ENCODE measurements at regions not wholly inside any gene's neighbourhood (a gene's known extent, or its start where the extent isn't known, plus 50 kb on each side); places are given as distances from the start of the nearest gene placed in this dataset.

DNA sequence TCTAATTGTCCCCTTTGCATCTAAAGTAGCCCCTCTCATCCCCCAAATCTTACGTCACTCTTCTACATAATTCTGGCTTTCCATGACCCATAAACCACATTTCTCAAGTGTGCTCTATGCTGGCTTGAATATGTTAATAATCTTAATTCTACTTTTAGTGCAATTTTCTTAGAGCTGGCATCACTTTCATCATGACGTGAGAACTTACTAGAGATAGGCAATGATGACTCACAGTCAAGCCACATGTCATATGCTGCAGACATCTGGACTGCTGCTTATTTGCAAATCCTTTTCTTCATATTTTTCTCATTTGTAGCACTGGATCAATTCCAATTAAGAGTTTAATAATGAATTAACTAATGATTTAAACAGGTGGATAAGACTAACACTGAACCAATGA lies 260.7 kb upstream of the PRKCQ start:
- no peak for DNase-seq
- no peak overlapping the region for H3K27ac ChIP-seq (ENCODE audit: insufficient read length, low read depth, low read length)
- no peak overlapping the region for H2BK120ac ChIP-seq (ENCODE audit: low read depth, low read length, poor library complexity, severe bottlenecking)
- no peak overlapping the region for H3K23ac ChIP-seq (ENCODE audit: insufficient read length, low read depth, low read length)
- no peak overlapping the region for H2AFZ ChIP-seq (ENCODE audit: low read length)
- H3K9me3 Mint-ChIP-seq, result peaks cover 26 to 27% of the 10 kb centered on the region in 2 experiments
- no peak overlapping the region; a peak in 1 of 7 replicates for H3K27ac Mint-ChIP-seq
- H4K20me1 ChIP-seq (ENCODE audit: control insufficient read depth, insufficient read depth, insufficient read length), result no peaks in the 10 kb centered on the region
- no peak overlapping the region for H3K4ac ChIP-seq (ENCODE audit: low read depth, low read length)
- H3K36me3 Mint-ChIP-seq (ENCODE audit: insufficient read depth in 1 of 3, low read depth in 3 of 3), result peaks cover 6 to 63% (median 29%) of the 10 kb centered on the region in 3 experiments
- H4K5ac ChIP-seq (ENCODE audit: insufficient read length, low read depth, low read length), result no peak overlapping the region
- H3K79me2 ChIP-seq (ENCODE audit: insufficient read depth, low read length), result no peaks in the 10 kb centered on the region
- 0 out of 2 replicates have a peak, but pooled peaks cover 2% of the 10 kb centered on the region for H3K4me1 ChIP-seq (ENCODE audit: insufficient read depth, low read length)
- no peaks in the 10 kb centered on the region for H3K79me1 ChIP-seq (ENCODE audit: insufficient read depth, low read depth, low read length, poor library complexity, severe bottlenecking)
- no peaks in the 10 kb centered on the region for H3K27me3 Mint-ChIP-seq (ENCODE audit: low read depth)
- no peak overlapping the region for H3T11ph ChIP-seq (ENCODE audit: low read length)
- no peak overlapping the region for H3K14ac ChIP-seq (ENCODE audit: insufficient read depth, low read length)
- H4K8ac ChIP-seq (replicated peaks; ENCODE audit: insufficient read length, low read depth, low read length), result no peak overlapping the region
- no peak overlapping the region for H3K4me2 ChIP-seq (ENCODE audit: insufficient read depth, insufficient read length, low read length)
- no CpG with 5 or more reads among the region's 2 CpGs for WGBS (ENCODE audit: extremely low coverage, insufficient read length, low lambda C conversion rate)
- no peak overlapping the region for H2BK5ac ChIP-seq (ENCODE audit: insufficient read length, low read length)
- no peak overlapping the region for H2BK12ac ChIP-seq (ENCODE audit: insufficient read length, low read depth, low read length)
- H4K91ac ChIP-seq (ENCODE audit: insufficient read length, low read depth, low read length), result no peak overlapping the region
- H3K27me3 ChIP-seq (ENCODE audit: insufficient read depth, low read length), result no peaks in the 10 kb centered on the region
- H3K4me1 Mint-ChIP-seq, result no peaks in the 10 kb centered on the region
- H2BK15ac ChIP-seq (ENCODE audit: low read depth, low read length), result no peak overlapping the region
- no peak for TF ChIP-seq CTCF (conservative IDR thresholded peaks at IDR 0.05)
- no peak overlapping the region for H3K9ac ChIP-seq (ENCODE audit: extremely low read depth, insufficient read length, low read length)
- no peak overlapping the region for H2AK5ac ChIP-seq (ENCODE audit: insufficient read length, low read length)
- H3K9me3 ChIP-seq (ENCODE audit: control insufficient read depth, low read depth, low read length), result peaks cover 16% of the 10 kb centered on the region
- H2BK20ac ChIP-seq (ENCODE audit: low read depth, low read length, poor library complexity, severe bottlenecking), result no peak overlapping the region
- peaks cover 5% of the 10 kb centered on the region for H3K23me2 ChIP-seq (ENCODE audit: insufficient read length, low read depth, low read length, poor library complexity, severe bottlenecking)
- no peak overlapping the region for H3K4me3 Mint-ChIP-seq
- H3K18ac ChIP-seq (ENCODE audit: insufficient read length, low read depth, low read length), result no peak overlapping the region
- no peak overlapping the region for H3K56ac ChIP-seq (ENCODE audit: insufficient read length, low read depth, low read length)

All from H9 (cell line).